GM12864 (cell line): ENCODE measurements at regions not wholly inside any gene's neighbourhood (a gene's known extent, or its start where the extent isn't known, plus 50 kb on each side); places are given as distances from the start of the nearest gene placed in this dataset.

ENCODE experiments used
- DNase-seq: peaks from one replicate; pipeline ENCODE4 v3.0.0-alpha.2; 2011; ENCODE audit warnings: low read depth
- H3K4me3 ChIP-seq: 2 replicates; pipeline ENCODE4 v1.5.1; 2011; ENCODE audit warnings: mild to moderate bottlenecking, low read depth, low read length, control low read depth
- TF ChIP-seq, protein P1 (sequence below): IDR thresholded peaks from 2 replicates; pipeline ENCODE4 v1.5.1; 2011; ENCODE audit warnings: low read depth, mild to moderate bottlenecking, moderate library complexity, low read length, control low read depth, inconsistent platforms; ENCODE audit errors: missing control alignments

GRCh38 chr7:22640269-22640668, 86.7 kb upstream of the IL6 start:
- no peak overlapping the region for H3K4me3 ChIP-seq
- peak; percentile 63 for DNase-seq
- TF ChIP-seq, protein P1, sequence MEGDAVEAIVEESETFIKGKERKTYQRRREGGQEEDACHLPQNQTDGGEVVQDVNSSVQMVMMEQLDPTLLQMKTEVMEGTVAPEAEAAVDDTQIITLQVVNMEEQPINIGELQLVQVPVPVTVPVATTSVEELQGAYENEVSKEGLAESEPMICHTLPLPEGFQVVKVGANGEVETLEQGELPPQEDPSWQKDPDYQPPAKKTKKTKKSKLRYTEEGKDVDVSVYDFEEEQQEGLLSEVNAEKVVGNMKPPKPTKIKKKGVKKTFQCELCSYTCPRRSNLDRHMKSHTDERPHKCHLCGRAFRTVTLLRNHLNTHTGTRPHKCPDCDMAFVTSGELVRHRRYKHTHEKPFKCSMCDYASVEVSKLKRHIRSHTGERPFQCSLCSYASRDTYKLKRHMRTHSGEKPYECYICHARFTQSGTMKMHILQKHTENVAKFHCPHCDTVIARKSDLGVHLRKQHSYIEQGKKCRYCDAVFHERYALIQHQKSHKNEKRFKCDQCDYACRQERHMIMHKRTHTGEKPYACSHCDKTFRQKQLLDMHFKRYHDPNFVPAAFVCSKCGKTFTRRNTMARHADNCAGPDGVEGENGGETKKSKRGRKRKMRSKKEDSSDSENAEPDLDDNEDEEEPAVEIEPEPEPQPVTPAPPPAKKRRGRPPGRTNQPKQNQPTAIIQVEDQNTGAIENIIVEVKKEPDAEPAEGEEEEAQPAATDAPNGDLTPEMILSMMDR, result no peak

GRCh38 chr7:22639396-22639795, 87.6 kb upstream of the IL6 start:
- no peak overlapping the region for H3K4me3 ChIP-seq
- TF ChIP-seq, protein P1, result no peak
- no peak for DNase-seq

DNA sequence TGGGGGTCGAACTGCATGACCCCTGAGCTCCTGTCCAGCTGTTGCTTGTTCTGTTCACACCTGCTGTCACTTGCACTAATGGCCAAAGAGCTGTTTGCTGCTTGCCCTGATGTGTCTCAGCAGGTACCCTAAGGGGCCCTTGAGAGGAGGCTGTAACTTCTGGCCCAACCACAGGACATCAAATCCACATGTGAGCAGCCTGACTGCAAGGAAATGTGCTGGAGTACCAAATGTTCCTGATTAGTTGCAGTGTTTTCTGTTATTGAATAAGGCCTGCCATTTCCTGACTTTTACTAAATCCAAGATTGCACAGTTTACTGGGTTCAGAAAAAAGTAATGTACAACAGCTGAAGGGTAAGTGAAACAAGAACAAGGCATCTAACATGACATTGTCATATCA, 91.7 kb upstream of the IL6 start:
- TF ChIP-seq, protein P1, result no peak
- no peak overlapping the region for H3K4me3 ChIP-seq
- DNase-seq, result no peak

- H3K4me3 ChIP-seq, result no peak overlapping the region
- DNase-seq, result no peak
- TF ChIP-seq, protein P1, result no peak
Measured at GRCh38 chr7:22633954-22634474, 93.0 kb upstream of the IL6 start.

DNA sequence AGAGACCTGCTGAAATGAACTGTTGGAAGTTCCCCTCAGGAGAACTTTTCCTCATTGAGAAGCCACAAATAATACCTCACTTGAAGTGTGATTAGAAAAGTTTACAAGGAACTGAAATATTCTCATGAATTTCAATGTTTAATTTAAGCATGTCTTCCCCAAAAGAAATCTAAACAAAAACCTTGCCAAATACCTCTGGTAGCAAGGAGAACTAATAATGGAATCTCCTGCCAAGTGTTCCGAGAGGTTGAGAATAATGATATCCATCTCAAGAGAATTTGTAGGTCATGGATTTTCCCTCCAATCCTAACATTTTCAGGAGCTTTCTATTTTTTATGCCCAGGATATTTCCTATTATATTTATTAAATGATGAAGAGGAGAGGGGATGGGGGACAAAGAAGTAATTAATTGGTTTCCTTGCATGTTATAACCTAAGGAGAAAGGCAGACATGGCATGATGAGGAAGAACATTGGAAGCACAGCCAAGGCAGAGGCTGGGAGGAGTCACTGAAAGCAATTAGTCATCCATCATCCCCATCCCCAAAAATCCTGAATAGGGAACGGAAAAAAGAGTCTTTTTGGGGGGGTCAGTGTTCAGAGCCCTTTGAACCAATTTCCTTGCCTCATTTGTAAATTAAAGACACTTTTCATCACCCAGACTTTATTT, 93.6 kb upstream of the IL6 start:
- TF ChIP-seq, protein P1, result no peak

DNA sequence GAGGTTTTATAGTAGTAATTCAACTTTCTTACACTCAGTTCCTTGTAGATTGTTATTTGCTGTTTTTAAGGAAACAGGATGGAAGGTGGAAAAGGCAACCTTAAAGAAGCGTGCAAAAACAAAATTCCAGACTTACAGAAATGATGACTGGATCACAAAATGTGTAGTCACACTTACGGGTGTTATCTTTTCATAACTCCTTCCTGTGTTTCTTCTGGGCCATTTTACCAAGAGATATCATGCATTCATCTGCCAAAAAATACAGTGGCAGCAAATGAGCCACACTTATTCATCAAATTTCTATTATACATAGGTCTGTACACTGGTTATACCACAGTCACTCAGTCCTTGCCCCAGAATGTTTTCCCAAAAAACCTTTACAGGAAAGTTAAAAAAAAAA, 94.3 kb upstream of the IL6 start:
- no peak overlapping the region for H3K4me3 ChIP-seq
- TF ChIP-seq, protein P1, result no peak
- no peak for DNase-seq

More for the DNA sequence above, 93.6 kb upstream of the IL6 start:
- no peak overlapping the region for H3K4me3 ChIP-seq
- DNase-seq, result no peak

- no peak for DNase-seq
- TF ChIP-seq, protein P1, result no peak
- H3K4me3 ChIP-seq, result no peak overlapping the region
Measured at GRCh38 chr7:22631730-22632129, 95.3 kb upstream of the IL6 start.
